ENCODE measurements at regions not wholly inside any gene's neighbourhood (a gene's known extent, or its start where the extent isn't known, plus 50 kb on each side); places are given as distances from the start of the nearest gene placed in this dataset.
A peak's percentile ranks its signal among the peaks of the same experiment; 100 is the strongest.

DNA sequence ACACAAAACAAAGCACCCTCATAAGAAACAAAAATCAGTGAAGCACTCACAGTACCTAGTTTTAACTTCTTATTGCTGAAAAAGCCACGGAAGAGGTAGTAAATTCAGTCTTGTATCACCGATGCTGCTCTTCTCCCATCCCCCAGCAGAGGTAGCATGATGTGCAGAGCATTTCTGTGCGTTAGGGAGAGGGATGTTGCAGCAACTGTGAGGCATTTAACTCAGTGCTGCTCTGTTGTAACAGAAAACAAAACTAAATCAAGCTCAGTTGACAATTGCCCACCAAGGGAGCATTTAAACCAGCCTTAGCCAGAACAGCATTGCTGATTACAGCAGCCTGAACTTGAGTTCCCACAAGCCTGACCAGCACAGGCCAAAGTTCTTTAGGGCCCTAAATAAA lies 1279.7 kb upstream of the ADGRL3 start:
- no peak for DNase-seq

DNA sequence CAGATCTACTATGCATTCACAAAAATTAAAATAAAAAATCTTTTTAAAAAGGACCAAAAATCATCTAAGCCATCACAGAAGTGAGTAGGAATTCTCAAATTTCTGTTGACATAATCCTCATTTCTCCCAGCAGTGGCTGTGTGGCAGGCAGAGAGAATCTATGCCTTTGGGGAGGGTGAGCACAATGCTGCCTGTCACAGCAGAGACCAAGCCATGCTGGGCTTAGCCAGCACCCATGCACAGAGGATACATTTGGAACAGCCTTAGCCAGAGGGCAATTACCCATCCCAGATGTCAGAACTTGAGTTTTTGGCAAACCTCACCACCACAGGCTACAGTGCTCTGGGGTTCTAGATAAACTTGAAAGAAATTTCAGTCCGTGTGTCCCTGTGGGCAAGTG lies 1274.8 kb upstream of the ADGRL3 start:
- no peak for DNase-seq

DNA sequence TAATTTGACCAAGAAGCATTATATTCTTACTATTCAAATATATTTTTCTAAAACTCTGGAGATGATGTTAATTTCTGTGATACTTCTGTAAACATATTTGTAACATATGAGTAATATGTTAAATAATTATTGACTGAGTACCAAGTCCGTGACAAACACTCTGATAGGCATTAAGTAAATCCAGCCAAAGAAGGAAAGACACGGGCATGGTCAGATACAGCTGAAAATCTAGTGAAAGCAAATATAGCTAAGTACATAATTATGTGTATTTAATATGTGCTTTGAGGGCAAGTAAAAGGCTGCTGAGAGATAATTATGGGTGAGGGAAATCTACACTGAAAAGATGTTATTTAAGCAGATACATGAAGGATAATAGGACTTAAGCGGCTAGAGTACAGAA lies 1263.6 kb upstream of the ADGRL3 start:
- no peak for DNase-seq

DNA sequence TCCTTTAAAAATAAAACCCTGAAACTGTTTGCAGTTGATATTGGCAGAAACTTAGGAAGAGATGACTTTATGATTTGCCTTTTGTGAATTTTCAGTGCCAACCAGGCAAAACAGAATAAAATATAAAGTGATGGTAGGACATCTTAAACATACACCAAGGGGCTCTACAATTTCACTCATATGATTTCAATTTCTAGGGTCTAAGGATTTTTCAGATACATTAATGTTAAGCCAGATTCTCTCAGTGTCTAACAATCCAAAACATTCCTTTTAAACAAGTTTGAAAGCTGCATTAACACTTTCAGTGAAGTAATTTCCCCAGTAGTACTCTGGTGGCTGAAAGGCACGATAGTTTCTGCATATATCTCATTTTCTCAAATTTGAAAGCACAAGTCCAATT lies 1262.0 kb upstream of the ADGRL3 start:
- DNase-seq, result no peak

DNA sequence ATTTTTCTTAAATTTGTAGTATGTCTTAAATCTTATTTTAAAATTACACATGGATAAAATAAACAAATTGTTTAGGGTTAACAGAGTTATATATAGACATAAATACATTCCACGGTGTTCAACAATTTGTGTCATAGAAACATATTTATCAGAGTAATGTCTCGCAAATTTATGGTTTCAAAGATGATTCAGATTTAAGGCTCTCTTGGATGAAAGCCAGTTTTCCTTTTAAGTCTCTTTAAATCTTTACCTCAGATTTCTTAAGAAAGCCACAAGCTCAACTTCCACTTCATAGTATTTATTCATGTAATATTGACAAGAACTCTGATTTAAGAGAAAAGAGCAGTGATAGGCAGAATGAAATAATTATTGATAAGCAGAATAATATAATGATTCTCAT lies 1254.8 kb upstream of the ADGRL3 start:
- DNase-seq, result peak in 1 of 5 experiments; percentile 41

DNA sequence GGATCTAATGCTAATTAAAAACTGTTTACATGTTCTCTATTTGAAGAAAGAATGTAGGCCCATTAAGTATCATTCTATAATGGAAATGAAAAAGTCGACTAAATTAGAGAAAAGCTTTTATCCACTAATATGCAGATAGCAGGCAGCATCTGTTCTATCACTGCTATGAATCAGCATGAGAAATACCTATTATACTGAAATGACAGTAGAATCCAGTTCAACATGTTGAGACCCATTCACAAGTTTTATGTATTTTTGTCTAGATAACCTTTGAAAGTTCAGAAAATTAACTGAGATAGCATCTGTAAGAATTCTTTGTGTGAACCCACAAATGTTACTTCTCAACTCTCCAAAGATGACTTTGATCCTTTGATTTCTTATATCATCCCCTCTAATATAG lies 1254.4 kb upstream of the ADGRL3 start:
- DNase-seq, result peak in 1 of 5 experiments; percentile 30

DNA sequence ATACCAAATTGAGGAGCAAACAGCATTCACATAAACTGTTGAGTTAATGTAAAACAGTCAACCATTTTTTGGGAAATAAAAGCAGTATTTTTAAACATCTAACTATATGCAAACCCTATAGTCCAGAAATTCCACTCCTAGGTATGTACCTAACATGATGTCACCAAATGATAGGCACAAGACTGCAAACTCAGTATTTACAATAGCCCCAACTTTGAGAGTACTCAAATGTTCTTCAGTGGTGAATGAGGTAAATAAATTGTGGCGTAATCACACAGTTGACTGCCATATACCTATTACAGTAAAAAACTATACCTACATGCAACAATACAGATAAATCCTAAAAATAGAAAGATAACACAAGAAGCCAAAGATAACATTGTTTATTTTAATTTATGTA lies 1243.8 kb upstream of the ADGRL3 start:
- no peak for DNase-seq

DNA sequence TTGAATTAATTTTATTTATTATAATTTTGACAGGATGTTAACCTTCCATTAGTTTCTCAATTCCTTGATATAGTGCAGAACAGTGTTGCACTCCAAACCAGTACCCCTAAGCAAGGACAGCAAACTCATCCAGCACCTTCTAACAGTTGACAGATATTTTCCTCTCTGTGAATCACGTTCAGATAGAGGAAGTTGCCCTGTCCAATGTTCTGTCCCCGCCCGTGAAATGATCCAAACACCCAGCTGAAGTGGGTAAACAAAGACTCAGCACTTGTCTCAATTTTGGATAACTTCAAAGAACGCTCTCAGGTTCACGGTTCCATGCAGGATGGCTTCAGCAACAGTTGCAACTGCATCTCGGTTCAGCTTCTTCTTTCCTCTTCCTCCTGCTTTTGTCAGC lies 1240.0 kb upstream of the ADGRL3 start:
- DNase-seq, result no peak

DNA sequence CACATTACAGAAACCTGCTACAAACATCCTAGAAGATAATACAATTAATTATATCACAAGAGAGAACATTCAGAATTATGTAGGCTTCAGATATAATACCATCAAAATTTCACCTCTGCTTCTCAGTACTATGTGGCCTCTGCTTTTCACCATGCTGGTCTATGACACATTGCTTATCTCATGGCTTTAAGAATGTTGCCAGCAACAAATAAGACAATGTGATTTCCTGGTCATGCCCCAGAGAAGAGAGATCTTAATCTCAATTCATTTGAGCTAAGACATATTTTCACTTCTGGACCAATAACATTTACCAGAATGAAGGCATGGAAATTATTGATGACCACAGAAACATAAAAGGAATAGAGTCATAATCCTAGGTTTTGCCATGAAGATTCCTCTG lies 1233.4 kb upstream of the ADGRL3 start:
- no peak for DNase-seq

DNA sequence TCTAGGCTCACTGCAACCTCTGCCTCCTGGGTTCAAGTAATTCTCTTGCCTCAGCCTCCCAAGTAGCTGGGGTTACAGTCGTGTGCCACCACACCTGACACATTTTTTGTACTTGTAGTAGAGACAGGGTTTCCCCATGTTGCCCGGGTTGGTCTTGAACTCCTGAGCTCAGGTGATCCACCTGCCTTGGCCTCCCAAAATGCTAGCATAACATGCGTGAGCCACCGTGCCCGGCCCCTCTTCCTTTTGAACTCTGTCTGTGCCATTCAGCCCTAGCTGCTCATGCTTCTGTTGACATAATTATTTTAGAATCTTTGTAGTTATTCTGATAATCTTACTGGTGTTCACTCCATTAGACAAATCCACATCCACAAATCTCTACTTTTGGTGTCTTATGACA lies 1231.3 kb upstream of the ADGRL3 start:
- DNase-seq, result no peak

DNA sequence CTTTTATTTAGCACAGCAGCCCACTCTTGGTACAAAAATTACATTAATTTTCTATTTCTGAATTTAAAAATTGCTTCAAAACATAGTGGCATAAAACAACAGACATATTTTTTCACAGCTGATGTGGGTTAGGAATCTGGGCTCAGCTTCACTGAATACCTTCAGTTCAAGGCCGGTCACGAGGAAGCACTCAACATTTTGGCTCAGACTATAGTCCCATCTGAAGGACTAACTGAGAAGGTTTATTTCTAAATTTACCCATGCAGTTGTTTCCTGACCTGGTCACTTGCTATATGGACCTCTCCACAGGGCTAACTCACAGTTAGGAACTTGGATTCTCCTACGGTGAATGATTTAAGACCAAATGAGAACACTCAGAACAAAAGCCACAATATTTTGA lies 1230.2 kb upstream of the ADGRL3 start:
- no peak for DNase-seq

DNA sequence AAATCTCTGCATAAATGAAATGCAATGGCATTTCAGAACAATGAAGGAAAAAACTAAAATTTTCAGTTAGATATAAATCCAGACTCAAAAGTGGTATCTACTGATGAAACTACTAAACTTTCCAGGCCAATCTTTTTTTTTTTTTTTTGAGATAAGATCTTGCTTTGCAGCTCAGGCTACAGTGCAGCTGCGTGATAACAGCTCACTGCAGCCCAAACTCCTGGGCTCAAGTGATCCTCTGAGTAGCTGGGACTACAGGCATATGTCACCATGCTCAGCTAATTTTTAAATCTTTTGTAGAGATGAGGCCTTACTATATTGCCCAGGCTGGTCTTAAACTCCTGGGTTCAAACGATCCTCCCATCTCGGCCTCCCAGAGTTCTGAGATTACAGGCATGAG lies 1228.2 kb upstream of the ADGRL3 start:
- DNase-seq, result no peak

DNA sequence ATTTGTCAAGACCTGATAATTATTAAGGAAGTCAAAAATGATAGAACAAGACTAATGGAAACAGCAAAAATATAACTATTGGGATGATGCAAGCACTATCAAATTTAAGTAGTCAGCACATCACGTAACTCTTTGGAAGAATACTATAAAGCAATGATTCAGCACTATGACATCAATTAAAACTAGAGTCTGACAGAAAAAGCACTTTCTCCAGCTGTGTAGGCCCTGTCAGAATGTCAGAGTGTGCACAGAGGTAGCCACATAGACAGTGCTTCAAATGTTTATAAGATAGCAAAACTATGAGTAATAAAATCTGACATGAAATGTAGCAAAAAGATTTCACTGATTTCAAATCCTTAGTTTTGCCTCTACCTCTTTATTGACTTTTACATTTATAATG lies 1226.6 kb upstream of the ADGRL3 start:
- DNase-seq, result no peak

DNA sequence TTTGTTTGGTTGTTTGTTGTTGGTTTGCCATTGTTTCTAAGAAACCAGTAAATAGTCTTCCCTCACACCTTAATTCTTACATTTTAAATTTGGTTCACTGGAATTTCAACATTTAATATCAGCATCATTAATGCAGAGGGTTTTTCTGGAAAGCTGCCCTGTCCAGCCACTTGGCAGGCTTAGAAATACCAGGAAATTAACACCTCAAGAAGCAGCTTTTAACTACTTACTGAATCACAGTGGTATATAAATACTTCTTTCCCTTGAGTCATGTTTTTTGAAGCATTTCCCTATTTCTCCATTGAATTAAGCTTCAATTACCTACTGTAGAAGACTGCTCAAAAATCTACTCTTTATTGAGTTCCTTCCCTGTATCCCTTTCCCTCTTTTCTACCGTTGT lies 1221.1 kb upstream of the ADGRL3 start:
- DNase-seq, result no peak

DNA sequence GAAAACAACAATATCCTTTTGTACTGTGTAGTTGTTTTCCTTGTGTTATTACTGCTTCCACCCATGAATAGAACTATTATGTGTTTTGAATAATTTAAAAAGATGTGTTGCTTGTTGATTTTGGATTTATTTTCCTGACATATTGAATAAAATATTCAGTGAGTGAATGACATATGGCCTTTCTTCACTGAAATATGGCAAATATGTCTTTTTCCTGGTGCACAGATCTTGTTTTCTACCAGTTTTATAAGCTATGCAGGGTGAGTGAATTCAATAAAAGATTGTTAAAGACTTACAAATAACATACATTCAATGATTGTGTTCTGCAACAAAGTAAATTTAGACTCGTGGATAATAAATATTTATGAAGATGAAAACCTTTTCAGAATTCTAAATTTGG lies 1216.3 kb upstream of the ADGRL3 start:
- DNase-seq, result no peak

DNA sequence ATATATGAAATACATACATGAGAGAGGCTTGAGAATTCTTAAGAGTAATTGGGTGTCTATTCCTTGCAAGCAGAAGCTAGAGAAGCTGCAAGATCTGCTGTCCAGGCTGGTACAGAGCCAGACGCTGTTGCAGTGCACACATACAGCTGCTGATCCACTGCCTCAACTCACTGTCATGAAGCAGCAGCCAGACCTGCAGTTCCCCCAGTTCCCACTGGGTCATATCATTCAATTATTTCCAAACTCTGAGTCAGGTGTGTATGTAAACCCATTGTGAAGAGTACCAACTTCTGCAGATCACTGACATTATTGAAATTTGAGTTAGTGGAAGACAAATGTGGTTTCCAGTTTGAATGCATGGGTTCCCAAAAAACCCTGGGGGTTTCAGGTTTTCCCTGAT lies 1212.8 kb upstream of the ADGRL3 start:
- DNase-seq, result no peak

DNA sequence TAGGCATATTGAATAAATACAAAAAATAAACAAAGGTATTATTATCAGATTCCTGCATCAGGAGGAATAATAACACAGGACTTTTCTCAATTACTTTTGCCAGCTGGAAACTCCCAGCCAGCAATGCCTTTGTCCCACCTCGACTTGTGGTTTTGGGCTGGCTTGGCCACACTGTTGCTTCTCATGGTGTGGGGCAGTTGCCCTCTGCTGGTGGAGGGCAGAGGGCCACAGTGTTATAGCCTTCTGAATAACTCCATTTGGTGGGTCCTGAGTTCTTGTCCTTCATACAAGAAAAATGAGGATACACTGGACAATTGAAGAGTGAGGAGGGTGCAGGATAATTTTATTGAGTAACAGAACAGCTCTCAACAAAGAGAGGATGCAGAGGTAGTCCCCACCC lies 1206.0 kb upstream of the ADGRL3 start:
- DNase-seq, result no peak

DNA sequence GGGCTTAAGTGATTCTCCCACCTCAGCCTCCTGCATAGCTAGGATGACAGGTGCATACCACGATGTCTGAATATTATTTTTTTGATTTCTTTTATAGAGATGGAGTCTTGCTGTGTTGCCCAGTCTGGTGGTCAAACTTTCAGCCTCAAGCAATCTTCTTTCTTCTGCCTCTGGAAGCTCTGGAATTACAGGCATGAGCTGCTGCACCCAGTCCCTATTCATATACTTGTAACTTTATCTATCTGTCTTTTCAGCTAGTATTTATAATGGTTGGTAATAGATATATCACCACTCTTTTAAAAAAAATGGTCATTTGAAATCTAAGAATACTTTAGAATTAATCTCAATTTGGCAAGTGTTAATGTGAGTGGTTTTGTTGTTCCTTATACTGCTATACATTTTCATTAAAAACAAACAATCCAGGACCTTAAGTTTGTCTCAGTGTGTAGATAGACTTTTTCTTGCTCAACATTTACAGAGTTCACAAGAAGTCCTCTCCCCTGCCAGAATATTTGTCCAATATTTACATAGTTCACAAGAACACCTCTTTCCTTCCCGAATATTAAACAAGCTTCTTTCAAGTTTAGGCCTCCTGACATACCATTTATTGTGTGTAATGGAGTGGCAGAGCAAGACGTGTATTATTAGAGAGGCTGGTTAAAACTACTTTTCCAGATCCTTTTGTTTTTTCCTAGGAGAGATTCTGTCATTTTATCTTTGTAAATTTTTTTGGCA lies 1197.4 kb upstream of the ADGRL3 start:
- DNase-seq, result no peak

DNA sequence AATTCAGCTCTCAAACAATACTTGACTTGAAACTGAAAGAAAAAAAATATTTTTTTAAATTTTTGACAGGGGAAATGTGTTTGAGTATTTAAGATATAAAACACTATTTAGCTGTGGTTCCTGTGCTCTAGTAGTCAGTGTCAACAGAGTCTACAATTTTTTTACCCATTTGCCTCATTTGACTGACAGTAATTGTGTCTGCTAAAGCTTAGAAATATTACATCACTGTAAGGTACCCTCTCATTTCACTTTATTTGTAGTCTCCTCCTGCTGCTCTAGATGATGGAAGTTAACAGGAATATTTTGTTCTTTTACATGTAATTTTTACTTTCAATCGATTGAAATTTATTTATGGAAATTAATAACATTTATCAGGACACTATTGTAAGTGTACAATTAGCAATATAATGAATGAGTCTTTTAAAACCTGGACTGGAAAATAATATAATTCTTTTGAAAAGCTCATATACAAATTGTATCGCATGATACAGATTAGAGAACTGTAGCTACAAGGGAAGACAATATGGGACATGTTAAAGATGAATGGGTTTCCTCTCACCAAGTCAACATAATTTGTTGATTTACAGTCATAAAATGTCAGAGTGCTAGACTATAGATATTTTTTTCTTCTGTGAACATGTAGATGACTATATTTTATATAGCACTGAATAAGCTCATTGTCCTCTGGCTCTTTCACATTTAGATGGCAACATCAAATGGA lies 1186.5 kb upstream of the ADGRL3 start:
- no peak for DNase-seq

DNA sequence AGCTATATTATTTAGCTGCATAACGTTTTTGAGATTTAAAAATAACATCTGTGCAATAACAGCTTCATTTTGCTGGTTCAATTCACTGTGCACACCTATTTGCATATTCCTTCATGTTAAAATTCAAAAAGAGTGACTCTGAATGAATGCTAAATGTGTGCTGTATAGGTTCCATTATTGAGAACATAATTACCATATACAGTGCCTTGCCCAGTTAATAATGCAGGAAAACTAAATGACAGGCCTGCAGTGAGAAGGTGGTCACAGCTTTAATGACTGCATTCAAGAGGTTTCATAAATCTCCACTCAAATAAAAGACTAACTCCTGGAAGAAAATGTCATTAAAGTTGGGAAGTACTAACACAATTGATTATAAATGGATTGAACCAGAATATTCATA lies 1183.2 kb upstream of the ADGRL3 start:
- DNase-seq, result no peak

DNA sequence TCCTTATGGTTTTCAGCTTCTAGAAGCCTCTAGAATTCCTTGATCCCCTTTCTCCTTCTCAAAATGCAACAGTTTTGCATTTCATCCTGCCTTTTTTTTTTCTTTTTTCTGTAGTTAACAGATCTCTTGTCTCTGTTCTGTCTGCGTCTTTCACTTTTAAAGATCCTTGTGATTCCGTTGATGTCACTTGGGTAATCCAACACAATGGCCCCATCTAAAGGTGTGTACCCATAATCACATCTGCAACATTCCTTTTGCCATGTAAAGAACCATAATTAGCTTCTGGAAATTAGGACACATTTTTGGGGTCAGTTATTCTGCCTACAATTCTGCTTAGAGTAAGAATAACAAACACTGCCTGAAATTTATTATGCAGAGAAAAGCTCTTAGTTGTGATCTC lies 1180.9 kb upstream of the ADGRL3 start:
- no peak for DNase-seq

DNA sequence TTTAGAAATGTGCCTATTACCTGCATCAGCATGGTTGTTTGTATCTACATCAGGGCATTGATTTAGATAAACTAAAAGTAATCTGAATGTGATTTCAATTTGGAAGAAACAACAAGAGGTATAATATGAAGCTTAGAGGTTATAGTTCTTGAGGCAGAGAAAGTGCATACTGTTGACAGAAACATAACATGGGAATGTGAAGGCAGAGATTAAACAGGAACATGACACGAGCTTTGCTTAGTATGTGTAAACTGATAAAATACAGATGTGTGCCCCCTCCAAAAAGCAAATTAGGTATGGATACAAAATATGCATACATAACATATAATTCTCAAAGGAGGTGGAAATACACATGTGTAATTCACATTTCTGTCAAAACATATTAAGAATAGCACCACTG lies 1180.2 kb upstream of the ADGRL3 start:
- DNase-seq, result no peak

DNA sequence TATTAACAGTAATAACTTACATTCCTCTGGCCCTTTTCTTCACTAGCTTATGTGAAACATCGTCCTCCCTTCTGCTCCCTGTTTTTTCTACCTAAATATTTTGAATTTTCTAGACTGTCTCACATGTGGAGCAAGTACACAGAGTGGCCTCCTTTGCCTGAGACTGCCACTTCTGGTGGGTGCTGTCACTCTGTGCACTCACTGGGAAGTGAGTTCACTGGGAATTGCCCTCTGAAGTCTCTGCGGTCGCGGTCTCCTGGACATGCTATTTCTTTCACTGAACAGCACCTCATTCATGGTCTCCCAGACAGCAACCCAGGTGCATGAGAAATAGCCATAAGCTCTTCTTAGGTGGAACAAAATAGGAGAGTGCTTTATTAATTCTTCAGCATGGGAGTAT lies 1179.7 kb upstream of the ADGRL3 start:
- DNase-seq, result no peak

DNA sequence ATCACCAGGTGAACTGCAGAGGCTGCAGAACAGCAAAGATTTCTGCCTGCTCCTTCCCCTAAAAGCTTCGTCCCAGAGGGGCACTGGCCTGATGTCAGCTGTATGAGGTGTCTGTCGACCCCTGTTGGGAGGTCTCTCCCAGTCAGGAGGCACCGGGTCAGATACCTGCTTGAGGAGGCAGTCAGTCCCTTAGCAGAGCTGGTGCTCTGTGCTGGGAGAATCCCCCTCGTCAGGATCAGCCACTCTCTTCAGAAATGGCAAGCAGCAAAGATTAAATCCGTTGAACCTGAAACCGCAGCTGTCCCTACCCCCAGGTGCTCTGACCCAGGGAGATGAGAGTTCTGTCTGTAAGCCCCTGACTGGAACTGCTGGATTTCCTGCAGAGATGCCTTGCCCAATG lies 1166.3 kb upstream of the ADGRL3 start:
- no peak for DNase-seq

DNA sequence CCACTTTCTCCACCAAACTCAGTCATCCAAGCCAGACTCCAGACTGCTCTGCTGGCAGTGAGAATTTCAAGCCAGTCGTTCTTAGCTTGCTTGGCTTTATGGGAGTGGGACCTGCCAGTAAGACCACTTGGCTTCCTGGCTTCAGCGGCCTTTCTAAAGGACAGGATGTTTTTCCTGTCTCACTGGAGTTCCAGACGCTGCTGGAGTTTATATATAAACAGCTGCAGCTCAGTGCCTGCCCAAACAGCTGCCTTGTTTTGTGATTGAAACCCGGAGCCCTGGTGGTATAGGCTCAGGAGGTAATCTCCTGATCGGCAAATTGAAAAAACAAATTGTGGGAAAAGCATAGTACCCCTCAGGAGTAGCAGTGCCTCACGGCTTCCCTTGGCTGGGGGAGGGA lies 1165.8 kb upstream of the ADGRL3 start:
- DNase-seq, result no peak
